ENCODE measurements at regions not wholly inside any gene's neighbourhood (a gene's known extent, or its start where the extent isn't known, plus 50 kb on each side); places are given as distances from the start of the nearest gene placed in this dataset.

DNA sequence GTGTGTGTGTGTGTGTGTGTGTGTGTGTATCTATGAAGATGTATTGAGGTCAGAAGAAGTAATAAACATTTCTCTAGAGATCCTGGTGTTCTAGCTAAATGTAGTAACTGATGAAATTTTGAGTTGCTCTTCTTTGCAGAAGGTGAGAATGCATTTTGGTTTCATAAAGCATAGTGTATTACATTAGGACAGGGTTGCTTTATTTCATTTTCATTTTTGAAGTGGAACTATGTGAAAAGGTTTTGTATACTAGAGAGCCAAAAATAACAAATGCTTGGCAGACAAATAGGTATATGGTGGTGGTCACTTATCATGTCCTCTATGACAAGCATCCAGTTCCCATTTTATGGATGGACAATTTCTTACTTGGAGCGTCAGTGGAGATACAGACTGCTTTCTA is 99.0 kb downstream of the CASP12 start:
- TF ChIP-seq, protein P1, sequence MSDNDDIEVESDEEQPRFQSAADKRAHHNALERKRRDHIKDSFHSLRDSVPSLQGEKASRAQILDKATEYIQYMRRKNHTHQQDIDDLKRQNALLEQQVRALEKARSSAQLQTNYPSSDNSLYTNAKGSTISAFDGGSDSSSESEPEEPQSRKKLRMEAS (IDR thresholded peaks at IDR 0.05): no peak
- TF ChIP-seq EGR1 (IDR thresholded peaks at IDR 0.05; ENCODE audit: borderline replicate concordance, low read depth, low read length) (no peak), EZH2 (IDR thresholded peaks at IDR 0.05; ENCODE audit: low read depth, low read length, severe bottlenecking) (no peak), GTF2F1 (IDR thresholded peaks at IDR 0.05; ENCODE audit: borderline replicate concordance, low read depth, low read length) (no peak), CHD2 (IDR thresholded peaks at IDR 0.05; ENCODE audit: low read length) (no peak), BACH1 (IDR thresholded peaks at IDR 0.05; ENCODE audit: low read length) (no peak), POLR2AphosphoS5 (IDR thresholded peaks at IDR 0.05; ENCODE audit: low read depth, low read length) (no peak), SP1 (IDR thresholded peaks at IDR 0.05; ENCODE audit: low read depth, low read length) (no peak), JUN (IDR thresholded peaks at IDR 0.05; ENCODE audit: low read depth, low read length) (no peak)

All from H1 (cell line).